ENCODE measurements at regions not wholly inside any gene's neighbourhood (a gene's known extent, or its start where the extent isn't known, plus 50 kb on each side); places are given as distances from the start of the nearest gene placed in this dataset.

GRCh38 chr2:60371681-60372080, 181.8 kb downstream of the BCL11A start:
- peak overlapping the region; percentile 84 to 98 (median 96) for H3K27ac Mint-ChIP-seq
- no peaks in the 10 kb centered on the region for H3K9me3 Mint-ChIP-seq
- H3K36me3 Mint-ChIP-seq = peaks cover 0 to 5% of the 10 kb centered on the region in 2 donors
- ATAC-seq (ENCODE audit: low read depth in 2 of 2) = peak; percentile 26 to 39
- DNase-seq = no peak
- H3K4me3 Mint-ChIP-seq = peak overlapping the region in 7 of 8 donors; percentile 23 to 84 (median 75)
- no peaks in the 10 kb centered on the region for H3K27me3 Mint-ChIP-seq
- H3K4me1 Mint-ChIP-seq = peaks cover 66 to 91% (median 91%) of the 10 kb centered on the region in 3 donors

GRCh38 chr2:60371219-60371618, 182.2 kb downstream of the BCL11A start:
- ATAC-seq (ENCODE audit: low read depth in 2 of 2) = no peak
- Mint-ChIP-seq H3K36me3 (peaks cover 0 to 5% of the 10 kb centered on the region in 2 donors), H3K9me3 (no peaks in the 10 kb centered on the region), H3K4me1 (peaks cover 71 to 94% (median 92%) of the 10 kb centered on the region in 3 donors), H3K27me3 (no peaks in the 10 kb centered on the region), H3K4me3 (peak overlapping the region in 6 of 8 donors; percentile 27 to 84 (median 76)), H3K27ac (peak overlapping the region; percentile 84 to 98 (median 96))
- no peak for DNase-seq

GRCh38 chr2:60370814-60371213, 182.6 kb downstream of the BCL11A start:
- Mint-ChIP-seq H3K36me3 (peaks cover 0 to 5% of the 10 kb centered on the region in 2 donors), H3K27ac (peak overlapping the region; percentile 84 to 98 (median 96)), H3K4me3 (peak overlapping the region; percentile 27 to 84 (median 73)), H3K9me3 (no peaks in the 10 kb centered on the region), H3K4me1 (peaks cover 74 to 94% (median 92%) of the 10 kb centered on the region in 3 donors), H3K27me3 (no peaks in the 10 kb centered on the region)
- no peak for DNase-seq
- peak; percentile 48 to 54 for ATAC-seq (ENCODE audit: low read depth in 2 of 2)

- H3K36me3 Mint-ChIP-seq = no peaks in the 10 kb centered on the region
- H3K27me3 Mint-ChIP-seq = no peaks in the 10 kb centered on the region
- H3K27ac Mint-ChIP-seq = peak overlapping the region; percentile 76 to 98 (median 88)
- no peaks in the 10 kb centered on the region for H3K9me3 Mint-ChIP-seq
- peak overlapping the region in 4 of 8 donors; percentile 11 to 59 (median 40) for H3K4me3 Mint-ChIP-seq
- DNase-seq (no peak), ATAC-seq (ENCODE audit: low read depth in 2 of 2) (no peak)
- H3K4me1 Mint-ChIP-seq = peaks cover 91 to 98% (median 96%) of the 10 kb centered on the region in 3 donors
Observed at GRCh38 chr2:60368456-60368855, 185.0 kb downstream of the BCL11A start.

- Mint-ChIP-seq H3K36me3 (peaks cover 4 to 10% of the 10 kb centered on the region in 2 donors), H3K27me3 (no peaks in the 10 kb centered on the region), H3K4me1 (peaks cover 95 to 98% (median 98%) of the 10 kb centered on the region in 3 donors), H3K27ac (peak overlapping the region; percentile 96 to 98 (median 96)), H3K9me3 (peaks cover 0 to 5% (median 2%) of the 10 kb centered on the region in 7 donors), H3K4me3 (peak overlapping the region in 7 of 8 donors; percentile 47 to 88 (median 78))
- DNase-seq (peak; percentile 37), ATAC-seq (ENCODE audit: low read depth in 2 of 2) (peak; percentile 48 to 64)
Observed at GRCh38 chr2:60366135-60366712, 187.2 kb downstream of the BCL11A start.

- H3K9me3 Mint-ChIP-seq = peaks cover 0 to 5% (median 2%) of the 10 kb centered on the region in 7 donors
- peaks cover 5 to 10% of the 10 kb centered on the region in 2 donors for H3K36me3 Mint-ChIP-seq
- peak overlapping the region in 7 of 8 donors; percentile 18 to 88 (median 78) for H3K4me3 Mint-ChIP-seq
- DNase-seq (no peak), ATAC-seq (ENCODE audit: low read depth in 2 of 2) (no peak)
- H3K27me3 Mint-ChIP-seq = no peaks in the 10 kb centered on the region
- H3K27ac Mint-ChIP-seq = peak overlapping the region; percentile 93 to 98 (median 96)
- H3K4me1 Mint-ChIP-seq = peaks cover 91 to 98% (median 98%) of the 10 kb centered on the region in 3 donors
Observed at GRCh38 chr2:60365556-60365955, 187.9 kb downstream of the BCL11A start.

GRCh38 chr2:60364491-60364890, 189.0 kb downstream of the BCL11A start:
- DNase-seq = no peak
- Mint-ChIP-seq H3K36me3 (peaks cover 5 to 10% of the 10 kb centered on the region in 2 donors), H3K27ac (peak overlapping the region; percentile 93 to 98 (median 96)), H3K4me3 (peak overlapping the region in 5 of 8 donors; percentile 43 to 87 (median 73)), H3K27me3 (no peaks in the 10 kb centered on the region), H3K4me1 (peaks cover 91 to 98% (median 98%) of the 10 kb centered on the region in 3 donors), H3K9me3 (peaks cover 0 to 5% (median 2%) of the 10 kb centered on the region in 7 donors)
- no peak for ATAC-seq (ENCODE audit: low read depth in 2 of 2)

GRCh38 chr2:60361498-60361897, 192.0 kb downstream of the BCL11A start:
- Mint-ChIP-seq H3K4me1 (peaks cover 94 to 100% (median 95%) of the 10 kb centered on the region in 3 donors), H3K9me3 (peaks cover 0 to 5% (median 2%) of the 10 kb centered on the region in 7 donors), H3K27ac (peak overlapping the region in 3 of 6 donors; percentile 85 to 98 (median 92)), H3K27me3 (no peaks in the 10 kb centered on the region), H3K4me3 (peak overlapping the region in 5 of 8 donors; percentile 6 to 80 (median 15)), H3K36me3 (peaks cover 5 to 10% of the 10 kb centered on the region in 2 donors)
- DNase-seq (no peak), ATAC-seq (ENCODE audit: low read depth in 2 of 2) (no peak)

GRCh38 chr2:60359569-60359968, 193.9 kb downstream of the BCL11A start:
- peaks cover 92 to 98% (median 95%) of the 10 kb centered on the region in 3 donors for H3K4me1 Mint-ChIP-seq
- peaks cover 5 to 10% of the 10 kb centered on the region in 2 donors for H3K36me3 Mint-ChIP-seq
- H3K27me3 Mint-ChIP-seq = no peaks in the 10 kb centered on the region
- ATAC-seq (ENCODE audit: low read depth in 2 of 2) = no peak
- DNase-seq = no peak
- peak overlapping the region; percentile 88 to 100 (median 96) for H3K27ac Mint-ChIP-seq
- peaks cover 0 to 5% (median 2%) of the 10 kb centered on the region in 7 donors for H3K9me3 Mint-ChIP-seq
- peak overlapping the region in 7 of 8 donors; percentile 28 to 72 (median 59) for H3K4me3 Mint-ChIP-seq

- H3K4me3 Mint-ChIP-seq = peak overlapping the region; percentile 40 to 79 (median 56)
- H3K36me3 Mint-ChIP-seq = peaks cover 5 to 10% of the 10 kb centered on the region in 2 donors
- H3K9me3 Mint-ChIP-seq = peaks cover 0 to 5% (median 2%) of the 10 kb centered on the region in 7 donors
- H3K4me1 Mint-ChIP-seq = peaks cover 92 to 98% (median 95%) of the 10 kb centered on the region in 3 donors
- DNase-seq (no peak), ATAC-seq (ENCODE audit: low read depth in 2 of 2) (no peak)
- no peaks in the 10 kb centered on the region for H3K27me3 Mint-ChIP-seq
- H3K27ac Mint-ChIP-seq = peak overlapping the region; percentile 58 to 100 (median 96)
Observed at GRCh38 chr2:60358476-60358875, 195.0 kb downstream of the BCL11A start.

- Mint-ChIP-seq H3K4me3 (peak overlapping the region in 6 of 8 donors; percentile 34 to 79 (median 51)), H3K9me3 (peaks cover 0 to 5% (median 2%) of the 10 kb centered on the region in 7 donors), H3K27ac (peak overlapping the region; percentile 58 to 100 (median 90)), H3K4me1 (peaks cover 92 to 98% (median 95%) of the 10 kb centered on the region in 3 donors), H3K27me3 (no peaks in the 10 kb centered on the region), H3K36me3 (peaks cover 5 to 10% of the 10 kb centered on the region in 2 donors)
- no peak for DNase-seq
- ATAC-seq (ENCODE audit: low read depth in 2 of 2) = no peak
Observed at GRCh38 chr2:60357996-60358395, 195.5 kb downstream of the BCL11A start.

GRCh38 chr2:60356346-60356745, 197.1 kb downstream of the BCL11A start:
- peak overlapping the region; percentile 94 to 100 (median 98) for H3K27ac Mint-ChIP-seq
- peaks cover 0 to 2% of the 10 kb centered on the region in 2 donors for H3K36me3 Mint-ChIP-seq
- H3K4me1 Mint-ChIP-seq = peaks cover 91 to 98% (median 95%) of the 10 kb centered on the region in 3 donors
- H3K4me3 Mint-ChIP-seq = peak overlapping the region; percentile 69 to 88 (median 86)
- H3K9me3 Mint-ChIP-seq = peaks cover 0 to 1% (median 0%) of the 10 kb centered on the region in 7 donors
- no peak for ATAC-seq (ENCODE audit: low read depth in 2 of 2)
- no peaks in the 10 kb centered on the region for H3K27me3 Mint-ChIP-seq
- DNase-seq = no peak

- Mint-ChIP-seq H3K9me3 (peaks cover 0 to 3% (median 1%) of the 10 kb centered on the region in 7 donors), H3K27me3 (no peaks in the 10 kb centered on the region), H3K27ac (peak overlapping the region; percentile 94 to 100 (median 98)), H3K4me3 (peak overlapping the region; percentile 69 to 88 (median 86)), H3K4me1 (peaks cover 94 to 98% (median 95%) of the 10 kb centered on the region in 3 donors), H3K36me3 (no peaks in the 10 kb centered on the region)
- peak; percentile 79 for DNase-seq
- peak; percentile 3 to 18 for ATAC-seq (ENCODE audit: low read depth in 2 of 2)
Observed at GRCh38 chr2:60355849-60356261, 197.6 kb downstream of the BCL11A start.

Data from naive B cell (primary cell).